ENCODE measurements at regions not wholly inside any gene's neighbourhood (a gene's known extent, or its start where the extent isn't known, plus 50 kb on each side); places are given as distances from the start of the nearest gene placed in this dataset.

GRCh38 chr5:38720554-38721361 lies 125.1 kb upstream of the OSMR start:
- TF ChIP-seq CTCF (IDR thresholded peaks at IDR 0.05), result no peak
- no peak for TF ChIP-seq EP300 (IDR thresholded peaks at IDR 0.05)
- TF ChIP-seq POLR2A (IDR thresholded peaks at IDR 0.05), result no peak
- TF ChIP-seq POLR2AphosphoS5 (IDR thresholded peaks at IDR 0.05), result no peak
